HepG2 (cell line): ENCODE measurements at regions not wholly inside any gene's neighbourhood (a gene's known extent, or its start where the extent isn't known, plus 50 kb on each side); places are given as distances from the start of the nearest gene placed in this dataset.

Experiments used
- ATAC-seq: fragments of 200-7000 bp; cut with Tn5 transposase; 3 replicates; pipeline ENCODE4 v1.9.1; 2020; ENCODE audit warnings: mild to moderate bottlenecking, moderate library complexity
- BruUV-seq: library from RNA; stranded (reverse); fragments of 400-500 nt; replicated peaks from 2 replicates; lab custom pipeline; 2021; lab: Mats Ljungman, UMichigan
- CTCF ChIA-PET: fragments of 300-600 bp; formaldehyde crosslinking; extraction: SDS; loops from one replicate; lab custom pipeline; 2021; ENCODE audit warnings: low total read pairs, inconsistent platforms, low intra/inter-chr PET ratio; lab: Yijun Ruan, JAX
- POLR2A ChIA-PET: fragments of 350-600 bp; sonication (Branson Sonifier 250); formaldehyde crosslinking; loops from one replicate; lab custom pipeline; 2020; ENCODE audit warnings: antibody characterized with exemption, inconsistent platforms; lab: Yijun Ruan, JAX
- DNase-seq: peaks from one replicate; pipeline ENCODE4 v3.0.0-alpha.2; 2015; ENCODE audit warnings: low spot score
- FAIRE-seq: peaks from 3 replicates; lab custom pipeline; 2011; peaks lifted over from hg19 to GRCh38; lab: Jason Lieb, UNC
- H2AFZ ChIP-seq: one replicate; pipeline ENCODE4 v1.6.1; 2011; ENCODE audit warnings: low read length, inconsistent platforms
- H3K27ac ChIP-seq: fragments of 300-600 bp; 3 replicates; pipeline ENCODE4 v1.8.0; 2011; ENCODE audit warnings: mixed run types, mild to moderate bottlenecking, mixed read lengths, low read length, inconsistent platforms; ENCODE audit not compliant: insufficient read depth; ENCODE audit errors: extremely low read length
- H3K27me3 ChIP-seq, 2 experiments: fragments of 200-600 bp in 1 of 2; 2 replicates in 1 of 2; 3 replicates in 1 of 2; pipeline versions ENCODE4 v1.6.0 to v1.8.0; 2011; ENCODE audit warnings: low read length in 2 of 2, mild to moderate bottlenecking in 2 of 2, moderate library complexity in 2 of 2, inconsistent platforms in 1 of 2; ENCODE audit not compliant: insufficient read depth in 2 of 2, control insufficient read depth in 1 of 2
- H3K36me3 ChIP-seq, 2 experiments: fragments of 200-600 bp in 1 of 2; replicated peaks in 1 of 2; 2 replicates in 1 of 2; 3 replicates in 1 of 2; pipeline versions ENCODE4 v1.5.1 to v1.8.0; 2011; ENCODE audit warnings: low read length in 2 of 2, inconsistent platforms in 1 of 2; ENCODE audit not compliant: insufficient read depth in 2 of 2, control insufficient read depth in 1 of 2
- H3K4me1 ChIP-seq: 2 replicates; pipeline ENCODE4 v1.5.1; 2012; ENCODE audit warnings: low read length, inconsistent platforms; ENCODE audit not compliant: insufficient read depth
- H3K4me2 ChIP-seq: 2 replicates; pipeline ENCODE4 v1.6.0; 2011; ENCODE audit warnings: low read depth, low read length, inconsistent platforms
- H3K4me3 ChIP-seq, 3 experiments: fragments of 200-600 bp in 1 of 3; sonication (generic), shearing (Covaris generic) in 1 of 3; replicated peaks in 1 of 3; 2 replicates each; pipeline ENCODE4 v1.5.1; 2011 to 2016; ENCODE audit warnings: low read length in 3 of 3, inconsistent platforms in 2 of 3, low read depth in 2 of 3, mild to moderate bottlenecking in 2 of 3, control low read depth in 1 of 3, mixed read lengths in 1 of 3; ENCODE audit not compliant: insufficient read depth in 1 of 3
- H3K79me2 ChIP-seq: one replicate; pipeline ENCODE4 v1.6.1; 2011; ENCODE audit warnings: low read length, inconsistent platforms; ENCODE audit not compliant: insufficient read depth
- H3K9ac ChIP-seq: 2 replicates; pipeline ENCODE4 v1.6.0; 2011; ENCODE audit warnings: mild to moderate bottlenecking, low read depth, low read length, inconsistent platforms; ENCODE audit not compliant: insufficient read depth
- H3K9me3 ChIP-seq: 2 replicates; pipeline ENCODE4 v1.5.1; 2012; ENCODE audit warnings: mild to moderate bottlenecking, low read length
- H4K20me1 ChIP-seq: 2 replicates; pipeline ENCODE4 v1.6.0; 2011; ENCODE audit warnings: inconsistent platforms, mild to moderate bottlenecking, low read length, moderate library complexity; ENCODE audit not compliant: insufficient read depth
- FOXK1 ChIP-seq: sonication (generic); formaldehyde crosslinking; IDR thresholded peaks from 2 replicates; pipeline ENCODE4 v1.4.0; 2020; ENCODE audit warnings: low read depth, missing genetic modification reagents, borderline replicate concordance
- HDAC2 ChIP-seq: sonication (generic); formaldehyde crosslinking; IDR thresholded peaks from 2 replicates; pipeline ENCODE4 v1.4.0; 2020; ENCODE audit warnings: missing genetic modification reagents
- HNF4G ChIP-seq, 2 experiments: sonication (generic) in 1 of 2; formaldehyde crosslinking in 1 of 2; IDR thresholded peaks; 2 replicates each; pipeline versions ENCODE4 v1.4.0 to v1.6.1; 2011 to 2020; ENCODE audit warnings: borderline replicate concordance in 2 of 2, low read depth in 2 of 2, mild to moderate bottlenecking in 2 of 2, low read length in 1 of 2, missing genetic modification reagents in 1 of 2, moderate library complexity in 1 of 2
- IKZF1 ChIP-seq: fragments of 450-650 bp; IDR thresholded peaks from 2 replicates; pipeline ENCODE4 v1.7.1; 2016
- KAT7 ChIP-seq: IDR thresholded peaks from 2 replicates; pipeline ENCODE4 v1.6.1; 2018; ENCODE audit warnings: borderline replicate concordance, missing compliant biosample characterization
- LCORL ChIP-seq, 2 experiments: fragments of 450-650 bp in 1 of 2; sonication (generic) in 1 of 2; formaldehyde crosslinking in 1 of 2; IDR thresholded peaks; 2 replicates each; pipeline versions ENCODE4 v1.5.0 to v1.6.1; 2017 to 2020; ENCODE audit warnings: antibody characterized with exemption in 1 of 2, missing genetic modification reagents in 1 of 2
- NR0B2 ChIP-seq: sonication (generic); formaldehyde crosslinking; IDR thresholded peaks from 2 replicates; pipeline ENCODE4 v1.4.0; 2020; ENCODE audit warnings: mild to moderate bottlenecking, missing genetic modification reagents
- PHF8 ChIP-seq: sonication (generic); formaldehyde crosslinking; IDR thresholded peaks from 2 replicates; pipeline ENCODE4 v1.5.0; 2020; ENCODE audit warnings: missing genetic modification reagents
- PRPF4 ChIP-seq: fragments of 200-400 bp; formaldehyde crosslinking; IDR thresholded peaks from 2 replicates; pipeline ENCODE4 v1.6.1; 2016; ENCODE audit warnings: low read length, low read depth; ENCODE audit not compliant: poor library complexity, severe bottlenecking
- RFX1 ChIP-seq: fragments of 450-650 bp; IDR thresholded peaks from 2 replicates; pipeline ENCODE4 v1.6.1; 2017
- RXRB ChIP-seq: IDR thresholded peaks from 2 replicates; pipeline ENCODE4 v1.6.1; 2016; ENCODE audit warnings: borderline replicate concordance, missing genetic modification reagents, missing compliant biosample characterization
- ZFP1 ChIP-seq: IDR thresholded peaks from 2 replicates; pipeline ENCODE4 v1.6.1; 2016
- ZMAT5 ChIP-seq: sonication (generic); formaldehyde crosslinking; IDR thresholded peaks from 2 replicates; pipeline ENCODE4 v1.5.0; 2020; ENCODE audit warnings: mild to moderate bottlenecking, low read depth, missing genetic modification reagents, borderline replicate concordance
- ZNF547 ChIP-seq: sonication (generic); formaldehyde crosslinking; IDR thresholded peaks from 2 replicates; pipeline ENCODE4 v1.5.1; 2020; ENCODE audit warnings: mild to moderate bottlenecking, missing genetic modification reagents
- ZNF570 ChIP-seq: sonication (generic); formaldehyde crosslinking; IDR thresholded peaks from 2 replicates; pipeline ENCODE4 v1.4.0; 2020; ENCODE audit warnings: mild to moderate bottlenecking, missing genetic modification reagents, borderline replicate concordance
- ZNF607 ChIP-seq: sonication (generic); formaldehyde crosslinking; IDR thresholded peaks from 2 replicates; pipeline ENCODE4 v1.5.1; 2020; ENCODE audit warnings: missing genetic modification reagents, mild to moderate bottlenecking, borderline replicate concordance
- ZNF816 ChIP-seq: sonication (generic); formaldehyde crosslinking; IDR thresholded peaks from 2 replicates; pipeline ENCODE4 v1.8.0; 2022; ENCODE audit warnings: missing genetic modification reagents, mild to moderate bottlenecking, borderline replicate concordance
- WGBS: methylation state at CpG from one replicate; pipeline ENCODE4 v1.1.6; 2017; ENCODE audit warnings: low lambda C conversion rate; 5-methylcytosine and 5-hydroxymethylcytosine counted together
- in situ Hi-C: cut with HindIII; loops from 2 replicates; pipeline ENCODE4 v1.10.0; 2017; ENCODE audit warnings: low pct_unique_long_range_greater_than_20kb; ENCODE audit not compliant: extremely low pct_ligation_motif_present
- intact Hi-C: fragments of 100-400 bp; cut with micrococcal nuclease; formaldehyde crosslinking; loops from one replicate; pipeline ENCODE4 v1.10.0; 2022; ENCODE audit not compliant: unreplicated experiment
- TF ChIP-seq, protein P1 (sequence below): sonication (generic); formaldehyde crosslinking; IDR thresholded peaks from 2 replicates; pipeline ENCODE4 v1.8.0; 2022; ENCODE audit warnings: missing genetic modification reagents, mild to moderate bottlenecking, borderline replicate concordance

GRCh38 chr6:159487636-159488035 is 205.4 kb downstream of the SOD2 start:
- POLR2A ChIA-PET = no interaction called here

More at GRCh38 chr6:159487636-159488035, 205.4 kb downstream of the SOD2 start:
- Histone ChIP-seq H4K20me1 (no peaks in the 10 kb centered on the region), H3K4me1 (no peaks in the 10 kb centered on the region), H3K4me2 (no peak overlapping the region), H3K27me3 (peaks cover 0 to 10% of the 10 kb centered on the region in 2 experiments; a peak in 1 of 5 replicates), H3K36me3 (no peaks in the 10 kb centered on the region), H2AFZ (no peak overlapping the region), H3K79me2 (no peaks in the 10 kb centered on the region), H3K4me3 (no peak overlapping the region), H3K9ac (no peak overlapping the region), H3K27ac (no peak overlapping the region), H3K9me3 (no peaks in the 10 kb centered on the region)
- CTCF ChIA-PET = no interaction called here
- no peak for FAIRE-seq
- intact Hi-C loops = no loop called here
- in situ Hi-C loops = no loop called here
- 2% methylated on average over 2 of the region's 2 CpGs for WGBS
- DNase-seq = no peak
- ATAC-seq = no peak
- BruUV-seq = no TSS peak
- no peak for TF ChIP-seq ZFP1 (CRISPR knock-in tag)
- no peak for TF ChIP-seq PHF8 (CRISPR knock-in tag)
- TF ChIP-seq RXRB (CRISPR knock-in tag) = no peak
- no peak for TF ChIP-seq NR0B2 (CRISPR knock-in tag)
- TF ChIP-seq ZNF607 (CRISPR knock-in tag) = no peak
- no peak for TF ChIP-seq ZNF547 (CRISPR knock-in tag)
- TF ChIP-seq PRPF4 = no peak
- TF ChIP-seq, protein P1, sequence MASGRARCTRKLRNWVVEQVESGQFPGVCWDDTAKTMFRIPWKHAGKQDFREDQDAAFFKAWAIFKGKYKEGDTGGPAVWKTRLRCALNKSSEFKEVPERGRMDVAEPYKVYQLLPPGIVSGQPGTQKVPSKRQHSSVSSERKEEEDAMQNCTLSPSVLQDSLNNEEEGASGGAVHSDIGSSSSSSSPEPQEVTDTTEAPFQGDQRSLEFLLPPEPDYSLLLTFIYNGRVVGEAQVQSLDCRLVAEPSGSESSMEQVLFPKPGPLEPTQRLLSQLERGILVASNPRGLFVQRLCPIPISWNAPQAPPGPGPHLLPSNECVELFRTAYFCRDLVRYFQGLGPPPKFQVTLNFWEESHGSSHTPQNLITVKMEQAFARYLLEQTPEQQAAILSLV (CRISPR knock-in tag) = no peak
- no peak for TF ChIP-seq LCORL (IDR thresholded peaks at IDR 0.05)
- no peak for TF ChIP-seq LCORL (CRISPR knock-in tag; IDR thresholded peaks at IDR 0.05)
- no peak for TF ChIP-seq ZNF816 (CRISPR knock-in tag)
- no peak for TF ChIP-seq ZMAT5
- TF ChIP-seq IKZF1 = no peak
- TF ChIP-seq ZNF570 (CRISPR knock-in tag) = no peak
- TF ChIP-seq KAT7 (CRISPR knock-in tag) = no peak
- no peak for TF ChIP-seq HNF4G (IDR thresholded peaks at IDR 0.05; ENCODE audit: borderline replicate concordance, low read depth, low read length)
- TF ChIP-seq HNF4G (CRISPR knock-in tag; IDR thresholded peaks at IDR 0.05; ENCODE audit: borderline replicate concordance, low read depth) = no peak
- no peak for TF ChIP-seq HDAC2 (CRISPR knock-in tag)
- TF ChIP-seq FOXK1 (CRISPR knock-in tag) = no peak
- TF ChIP-seq RFX1 = no peak
